OCI-LY1 (cell line): ENCODE measurements at regions not wholly inside any gene's neighbourhood (a gene's known extent, or its start where the extent isn't known, plus 50 kb on each side); places are given as distances from the start of the nearest gene placed in this dataset.

Source experiments
- H2AFZ ChIP-seq: fragments of 200-600 bp; sonication (generic), shearing (Covaris generic); 2 replicates; pipeline ENCODE4 v1.6.0; 2014; ENCODE audit warnings: antibody characterized with exemption, mild to moderate bottlenecking, low read length
- H3F3A ChIP-seq: fragments of 200-600 bp; sonication (generic), shearing (Covaris generic); 2 replicates; pipeline ENCODE4 v1.6.0; 2014; ENCODE audit warnings: mild to moderate bottlenecking, antibody characterized with exemption, low read length, moderate library complexity; ENCODE audit not compliant: insufficient read depth
- H3K27ac ChIP-seq: fragments of 200-600 bp; sonication (generic); 2 replicates; pipeline ENCODE4 v1.5.1; 2014; ENCODE audit warnings: low read length, mixed run types, mild to moderate bottlenecking, low read depth; ENCODE audit not compliant: poor library complexity, severe bottlenecking
- H3K27me3 ChIP-seq: fragments of 200-600 bp; sonication (generic); 2 replicates; pipeline ENCODE4 v1.6.0; 2014; ENCODE audit warnings: antibody characterized with exemption, mild to moderate bottlenecking, low read length, moderate library complexity; ENCODE audit not compliant: insufficient read depth
- H3K36me3 ChIP-seq: fragments of 200-600 bp; sonication (generic); 2 replicates; pipeline ENCODE4 v1.6.1; 2014; ENCODE audit warnings: mild to moderate bottlenecking, antibody characterized with exemption, low read length, moderate library complexity, mixed read lengths; ENCODE audit not compliant: insufficient read depth
- H3K4me1 ChIP-seq: fragments of 200-600 bp; sonication (generic); 2 replicates; pipeline ENCODE4 v1.5.1; 2014; ENCODE audit warnings: mild to moderate bottlenecking, low read length, moderate library complexity; ENCODE audit not compliant: insufficient read depth, severe bottlenecking
- H3K4me2 ChIP-seq: fragments of 200-600 bp; sonication (generic), shearing (Covaris generic); 2 replicates; pipeline ENCODE4 v1.6.1; 2014; ENCODE audit warnings: low read length
- H3K4me3 ChIP-seq: fragments of 200-600 bp; sonication (generic); 2 replicates; pipeline ENCODE4 v1.5.1; 2014; ENCODE audit warnings: low read length, low read depth, mild to moderate bottlenecking, mixed read lengths; ENCODE audit not compliant: poor library complexity, severe bottlenecking
- H3K79me2 ChIP-seq: fragments of 200-600 bp; shearing (Covaris generic); 2 replicates; pipeline ENCODE4 v1.6.1; 2016; ENCODE audit warnings: mixed run types, low read length, mixed read lengths; ENCODE audit not compliant: insufficient read depth
- H3K9ac ChIP-seq: fragments of 200-600 bp; sonication (generic), shearing (Covaris generic); 2 replicates; pipeline ENCODE4 v1.6.1; 2014; ENCODE audit warnings: mild to moderate bottlenecking, low read length, mixed read lengths
- H3K9me2 ChIP-seq: fragments of 200-600 bp; sonication (generic), shearing (Covaris generic); 2 replicates; pipeline ENCODE4 v1.6.1; 2014; ENCODE audit warnings: low read depth, mild to moderate bottlenecking, low read length, mixed read lengths
- H3K9me3 ChIP-seq: fragments of 200-600 bp; shearing (Covaris generic); 2 replicates; pipeline ENCODE4 v1.6.1; 2014; ENCODE audit warnings: low read length, mixed read lengths
- H4K20me1 ChIP-seq: fragments of 200-600 bp; sonication (generic), shearing (Covaris generic); 2 replicates; pipeline ENCODE4 v1.6.0; 2016; ENCODE audit warnings: mild to moderate bottlenecking, low read length; ENCODE audit not compliant: insufficient read depth
- CTCF ChIP-seq: fragments of 200-600 bp; sonication (generic), shearing (Covaris generic); IDR thresholded peaks from 2 replicates; pipeline ENCODE4 v1.5.1; 2017; ENCODE audit warnings: mild to moderate bottlenecking, antibody characterized with exemption, low read length, moderate library complexity, mixed read lengths
- EZH2 ChIP-seq: fragments of 200-600 bp; sonication (generic), shearing (Covaris generic); IDR thresholded peaks from 2 replicates; pipeline ENCODE4 v1.8.0; 2017; ENCODE audit warnings: borderline replicate concordance, mixed run types, mild to moderate bottlenecking, antibody characterized with exemption, low read length, moderate library complexity, mixed read lengths

GRCh38 chr3:99562990-99563607 lies 75.3 kb upstream of the COL8A1 start:
- H2AFZ ChIP-seq = no peak overlapping the region
- no peaks in the 10 kb centered on the region for H3F3A ChIP-seq
- no peaks in the 10 kb centered on the region for H3K79me2 ChIP-seq
- no peak overlapping the region for H3K9ac ChIP-seq
- no peak overlapping the region for H3K4me2 ChIP-seq
- H3K27ac ChIP-seq = no peak overlapping the region
- no peak overlapping the region for H3K4me3 ChIP-seq
- H3K4me1 ChIP-seq = no peaks in the 10 kb centered on the region
- H3K9me2 ChIP-seq = no peaks in the 10 kb centered on the region
- TF ChIP-seq CTCF = no peak
- H3K9me3 ChIP-seq = no peaks in the 10 kb centered on the region
- H3K36me3 ChIP-seq = no peaks in the 10 kb centered on the region
- no peaks in the 10 kb centered on the region for H4K20me1 ChIP-seq
- H3K27me3 ChIP-seq = no peaks in the 10 kb centered on the region

- Histone ChIP-seq H3K9me2 (no peaks in the 10 kb centered on the region), H2AFZ (no peak overlapping the region), H3K36me3 (no peaks in the 10 kb centered on the region), H3K27ac (no peak overlapping the region), H3K4me1 (no peaks in the 10 kb centered on the region), H4K20me1 (no peaks in the 10 kb centered on the region), H3K9me3 (no peaks in the 10 kb centered on the region), H3F3A (no peaks in the 10 kb centered on the region), H3K4me3 (no peak overlapping the region), H3K4me2 (no peak overlapping the region), H3K79me2 (no peaks in the 10 kb centered on the region), H3K27me3 (no peaks in the 10 kb centered on the region), H3K9ac (no peak overlapping the region)
- no peak for TF ChIP-seq CTCF
- TF ChIP-seq EZH2 = no peak
These were observed 76.3 kb upstream of the COL8A1 start for GRCh38 chr3:99562138-99562537.

- H3K4me2 ChIP-seq = no peak overlapping the region
These were observed 77.3 kb upstream of the COL8A1 start for GRCh38 chr3:99561056-99561455.

More at GRCh38 chr3:99561056-99561455, 77.3 kb upstream of the COL8A1 start:
- Histone ChIP-seq H3K4me1 (no peaks in the 10 kb centered on the region), H3K9me3 (no peaks in the 10 kb centered on the region), H4K20me1 (no peaks in the 10 kb centered on the region), H3K79me2 (no peaks in the 10 kb centered on the region), H2AFZ (no peak overlapping the region), H3K9ac (no peak overlapping the region), H3K27me3 (no peaks in the 10 kb centered on the region), H3K4me3 (no peak overlapping the region), H3K36me3 (no peaks in the 10 kb centered on the region), H3K27ac (no peak overlapping the region), H3F3A (no peaks in the 10 kb centered on the region), H3K9me2 (no peaks in the 10 kb centered on the region)
- TF ChIP-seq CTCF (no peak), EZH2 (no peak)
